GM12864 (cell line): ENCODE measurements at regions not wholly inside any gene's neighbourhood (a gene's known extent, or its start where the extent isn't known, plus 50 kb on each side); places are given as distances from the start of the nearest gene placed in this dataset.

Source experiments
- DNase-seq: peaks from one replicate; pipeline ENCODE4 v3.0.0-alpha.2; 2011; ENCODE audit warnings: low read depth
- H3K4me3 ChIP-seq: 2 replicates; pipeline ENCODE4 v1.5.1; 2011; ENCODE audit warnings: mild to moderate bottlenecking, low read depth, low read length, control low read depth
- CTCF ChIP-seq: IDR thresholded peaks from 2 replicates; pipeline ENCODE4 v1.5.1; 2011; ENCODE audit warnings: low read depth, mild to moderate bottlenecking, moderate library complexity, low read length, control low read depth, inconsistent platforms; ENCODE audit errors: missing control alignments

GRCh38 chr7:34269084-34269483, 363.7 kb downstream of the BMPER start:
- no peak overlapping the region for H3K4me3 ChIP-seq
- TF ChIP-seq CTCF = no peak
- no peak for DNase-seq

DNA sequence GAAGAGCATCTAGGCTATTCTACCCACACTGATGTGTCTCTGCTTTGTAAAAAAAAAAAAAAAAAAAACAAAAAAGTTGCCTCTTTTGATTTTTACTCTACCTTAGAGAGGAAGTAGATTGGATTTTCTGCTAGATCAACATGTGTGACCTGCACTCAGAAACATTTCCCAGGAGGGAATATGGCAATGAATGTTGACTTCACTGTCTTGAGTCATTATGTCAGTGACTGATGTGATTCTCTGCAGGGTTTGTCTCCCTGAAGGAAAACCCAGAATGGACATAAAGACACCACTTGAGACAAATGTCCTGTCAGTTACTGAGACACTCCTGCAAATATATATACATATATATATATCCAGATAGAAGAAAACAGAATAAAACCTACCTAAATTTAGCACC, 370.3 kb downstream of the BMPER start:
- TF ChIP-seq CTCF = no peak
- no peak for DNase-seq
- H3K4me3 ChIP-seq = no peak overlapping the region

DNA sequence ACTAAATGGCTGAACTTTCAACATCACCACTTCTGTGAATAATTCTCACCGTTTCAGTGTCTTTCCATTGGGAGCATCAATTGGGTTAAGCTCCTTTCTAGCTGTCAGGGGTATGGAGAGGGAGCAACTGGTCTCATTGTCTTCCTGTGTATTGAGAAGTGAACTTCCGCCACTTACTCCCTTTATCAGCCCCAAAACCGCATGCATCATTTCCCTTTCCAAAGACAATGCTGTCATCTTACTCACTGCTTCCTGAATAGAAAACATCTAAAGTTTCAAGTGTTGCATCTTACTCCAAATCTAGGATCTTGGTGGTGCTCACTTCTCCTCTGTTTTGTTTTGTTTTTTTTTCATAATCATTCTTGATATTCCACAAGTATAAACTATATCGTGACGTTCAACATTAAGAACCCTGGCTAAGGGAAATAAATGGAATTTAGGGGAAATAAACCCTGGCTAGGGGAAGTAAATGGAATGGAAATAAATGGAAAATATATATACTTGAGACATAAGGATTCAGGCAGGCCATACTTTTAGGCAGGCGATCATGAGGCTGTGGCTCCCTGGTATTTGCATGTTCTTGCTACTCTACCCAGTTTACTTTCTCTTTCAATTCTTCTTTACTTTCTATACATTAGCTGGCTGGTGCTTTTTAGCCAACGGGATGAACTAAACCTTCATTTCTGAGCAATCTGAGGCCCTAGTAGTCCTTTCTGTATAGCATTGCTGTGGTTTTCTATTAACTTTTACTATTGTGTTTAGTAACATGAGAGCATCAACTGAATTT, 371.9 kb downstream of the BMPER start:
- DNase-seq = no peak
- TF ChIP-seq CTCF = no peak
- H3K4me3 ChIP-seq = no peak overlapping the region

DNA sequence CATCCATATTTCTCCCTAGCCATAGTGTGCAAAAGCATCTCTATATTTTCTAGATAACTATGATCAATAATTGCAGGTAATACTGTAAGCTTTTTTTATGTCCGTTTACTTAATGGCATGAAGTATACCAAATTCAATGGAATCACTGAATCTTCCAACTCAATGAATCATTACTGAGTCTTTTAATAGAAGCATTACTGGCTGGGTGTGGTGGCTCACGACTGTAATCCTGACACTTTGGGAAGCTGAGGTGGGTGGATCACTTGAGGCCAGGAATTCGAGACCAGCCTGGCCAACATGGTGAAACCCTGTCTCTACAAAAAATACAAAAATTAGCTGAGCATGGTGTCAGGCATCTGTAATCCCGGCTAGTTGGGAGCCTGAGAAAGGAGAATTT, 372.5 kb downstream of the BMPER start:
- TF ChIP-seq CTCF = no peak
- H3K4me3 ChIP-seq = no peak overlapping the region
- DNase-seq = no peak

DNA sequence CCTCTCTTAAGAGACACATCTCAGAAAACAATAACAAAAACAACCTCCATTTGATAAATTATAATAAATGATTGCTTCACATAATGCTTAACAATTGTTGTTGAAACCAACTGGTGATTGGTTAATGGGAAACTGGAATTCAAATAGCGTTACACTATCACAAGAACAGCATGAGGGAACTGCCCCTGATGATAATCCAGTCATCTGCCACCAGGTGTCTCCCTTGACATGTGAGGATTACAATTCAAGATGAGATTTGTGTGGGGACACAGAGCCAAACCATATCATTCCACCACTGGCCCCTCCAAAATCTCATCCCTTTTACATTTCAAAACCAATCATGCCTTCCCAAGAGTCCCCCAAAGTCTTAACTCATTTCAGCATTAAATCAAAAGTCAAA, 375.9 kb downstream of the BMPER start:
- TF ChIP-seq CTCF = no peak
- H3K4me3 ChIP-seq = no peak overlapping the region
- no peak for DNase-seq

DNA sequence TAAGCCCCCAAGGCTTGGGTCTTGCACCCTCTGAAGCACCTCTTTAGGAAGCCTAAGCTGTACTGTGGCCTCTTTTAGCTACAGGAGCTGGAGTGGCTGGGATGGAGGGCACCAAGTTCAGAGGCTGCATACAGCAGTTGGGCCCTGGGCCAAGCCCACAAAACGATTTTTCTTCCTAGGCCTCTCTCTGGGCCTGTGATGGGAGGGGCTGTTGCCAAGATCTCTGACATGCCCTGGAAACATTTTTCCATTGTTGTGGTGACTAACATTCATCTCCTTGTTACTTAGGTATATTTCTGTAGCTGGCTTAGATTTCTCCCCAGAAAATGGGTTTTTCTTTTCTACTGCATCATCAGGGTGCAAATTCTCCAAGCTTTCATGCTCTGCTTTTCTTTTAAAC, 375.7 kb upstream of the NPSR1 start:
- TF ChIP-seq CTCF = no peak
- H3K4me3 ChIP-seq = no peak overlapping the region
- DNase-seq = no peak

- DNase-seq = no peak
- no peak for TF ChIP-seq CTCF
- no peak overlapping the region for H3K4me3 ChIP-seq
These were observed 361.4 kb upstream of the NPSR1 start for GRCh38 chr7:34296663-34297062.
